Brain microvascular endothelial cell (primary cell): ENCODE measurements at regions not wholly inside any gene's neighbourhood (a gene's known extent, or its start where the extent isn't known, plus 50 kb on each side); places are given as distances from the start of the nearest gene placed in this dataset.

Experiments
- DNase-seq: peaks from one replicate; pipeline ENCODE4 v3.0.0-alpha.2; 2020
- H3K27ac ChIP-seq: fragments of 250-450 bp; sonication (Bioruptor Pico); 2 replicates; pipeline ENCODE4 v1.5.1; 2020; ENCODE audit warnings: mild to moderate bottlenecking, moderate library complexity
- H3K27me3 ChIP-seq: fragments of 250-450 bp; sonication (Bioruptor Pico); replicated peaks from 2 replicates; pipeline ENCODE4 v1.5.1; 2020; ENCODE audit warnings: mild to moderate bottlenecking
- H3K36me3 ChIP-seq: fragments of 250-450 bp; sonication (Bioruptor Pico); replicated peaks from 2 replicates; pipeline ENCODE4 v1.5.1; 2020; ENCODE audit warnings: mild to moderate bottlenecking
- H3K4me3 ChIP-seq: 2 replicates; pipeline ENCODE4 v1.5.1; 2011; ENCODE audit warnings: low read depth, mild to moderate bottlenecking, control low read depth, low read length, moderate library complexity
- CTCF ChIP-seq: IDR thresholded peaks from 2 replicates; pipeline ENCODE4 v1.5.1; 2011; ENCODE audit warnings: low read depth, mild to moderate bottlenecking, moderate library complexity, low read length, control low read depth, inconsistent platforms; ENCODE audit errors: missing control alignments
- in situ Hi-C: cut with HindIII; loops from 2 replicates; pipeline ENCODE4 v1.10.0; 2017; ENCODE audit warnings: low sequenced_read_pairs, low pct_ligation_motif_present

DNA sequence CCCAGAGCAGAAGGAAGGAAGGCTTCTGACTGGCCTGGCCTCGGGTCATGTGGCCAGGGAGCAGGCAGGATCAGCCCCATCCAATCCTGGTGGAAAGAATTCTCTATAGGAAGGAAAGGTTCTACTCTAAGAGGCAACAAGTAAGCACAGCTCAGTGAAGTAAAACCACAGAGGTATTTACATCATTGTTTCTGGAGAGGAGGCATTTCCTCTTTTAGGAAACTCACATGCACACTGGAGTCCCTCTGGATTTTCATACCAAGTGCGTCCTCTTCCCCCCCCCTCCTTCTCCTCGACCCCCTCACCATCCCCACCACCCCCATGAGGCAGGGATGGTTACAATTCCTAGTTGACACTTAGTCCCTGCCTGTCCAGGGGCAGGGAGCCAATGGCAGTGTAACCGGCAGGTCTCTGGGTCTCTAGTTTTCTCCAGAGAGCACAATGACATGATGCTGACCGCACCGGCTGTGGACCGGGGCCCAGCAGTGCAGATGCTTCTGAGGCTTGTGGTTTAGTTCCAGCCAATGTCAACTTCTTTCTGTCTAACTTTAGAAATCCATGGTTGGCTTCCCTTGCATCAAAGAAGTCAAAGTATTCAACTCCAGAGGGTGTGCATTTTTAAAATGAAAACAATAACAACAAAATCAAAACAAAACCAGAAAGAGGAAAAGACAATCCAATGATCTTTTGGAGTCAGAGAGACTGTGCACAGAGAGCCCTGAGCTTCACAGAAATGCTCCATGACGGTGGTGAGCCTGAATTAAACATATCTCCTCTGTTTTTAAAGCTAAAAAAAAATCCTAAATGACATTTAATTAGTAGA is 230.3 kb upstream of the TLE3 start:
- H3K27ac ChIP-seq: no peak overlapping the region
- H3K4me3 ChIP-seq: no peak overlapping the region
- in situ Hi-C loops: no loop called here
- TF ChIP-seq CTCF: no peak
- no peaks in the 10 kb centered on the region for H3K36me3 ChIP-seq
- H3K27me3 ChIP-seq: no peaks in the 10 kb centered on the region
- DNase-seq: peak; percentile 82

- no peak overlapping the region for H3K4me3 ChIP-seq
- H3K27ac ChIP-seq: no peak overlapping the region
- no peaks in the 10 kb centered on the region for H3K27me3 ChIP-seq
- DNase-seq: no peak
- H3K36me3 ChIP-seq: no peaks in the 10 kb centered on the region
- no peak for TF ChIP-seq CTCF
- in situ Hi-C loops: no loop called here
These were observed 229.7 kb upstream of the TLE3 start for GRCh38 chr15:70327328-70327855.

- no peak for DNase-seq
- no peak for TF ChIP-seq CTCF
- Histone ChIP-seq H3K4me3 (no peak overlapping the region), H3K27ac (no peak overlapping the region), H3K27me3 (no peaks in the 10 kb centered on the region), H3K36me3 (no peaks in the 10 kb centered on the region)
- in situ Hi-C loops: no loop called here
These were observed 226.6 kb upstream of the TLE3 start for GRCh38 chr15:70324001-70324974.

DNA sequence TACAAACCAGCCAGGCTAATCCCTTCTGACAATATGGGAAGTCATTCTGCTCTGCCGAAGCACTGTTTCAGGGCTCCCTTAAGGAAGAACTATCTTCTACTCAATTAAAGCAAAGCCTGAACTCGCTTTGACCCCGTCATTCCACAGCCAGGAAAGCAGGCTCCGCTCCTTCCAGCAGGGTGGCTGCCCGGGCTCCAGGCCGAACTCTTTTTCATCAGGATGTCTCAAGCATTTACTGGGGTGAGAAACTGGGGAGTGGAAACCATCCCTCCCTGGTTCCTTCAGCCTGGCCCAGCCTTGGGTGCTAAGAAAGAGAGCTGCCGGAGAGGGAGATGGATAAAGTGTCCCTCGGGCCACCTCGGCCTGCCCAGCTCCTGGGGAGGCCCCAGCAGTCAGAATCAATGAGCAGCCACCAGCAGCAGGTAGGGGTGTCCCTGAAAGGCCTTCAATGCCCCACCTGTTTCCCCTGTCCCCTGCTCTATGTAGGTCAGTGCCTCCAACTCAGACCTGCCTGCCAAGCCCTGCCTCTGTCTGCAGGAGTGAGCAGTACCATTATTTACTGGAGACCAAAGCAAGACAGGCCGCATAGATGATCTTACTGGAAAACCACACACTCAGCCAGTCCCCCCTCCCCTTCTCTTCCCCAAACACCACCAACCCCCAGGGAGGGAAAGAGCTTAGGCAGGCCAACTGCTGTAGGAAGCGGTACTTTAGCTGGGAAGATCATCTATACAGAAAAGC is 225.6 kb upstream of the TLE3 start:
- in situ Hi-C loops: no loop called here

More for the DNA sequence above, 225.6 kb upstream of the TLE3 start:
- TF ChIP-seq CTCF: no peak
- H3K27me3 ChIP-seq: no peaks in the 10 kb centered on the region
- H3K27ac ChIP-seq: no peak overlapping the region
- H3K36me3 ChIP-seq: no peaks in the 10 kb centered on the region
- no peak overlapping the region for H3K4me3 ChIP-seq
- DNase-seq: peak; percentile 25
